ENCODE measurements at regions not wholly inside any gene's neighbourhood (a gene's known extent, or its start where the extent isn't known, plus 50 kb on each side); places are given as distances from the start of the nearest gene placed in this dataset.

- H3K9me3 ChIP-seq, result no peaks in the 10 kb centered on the region
- no peak for ATAC-seq (ENCODE audit: insufficient number of reproducible peaks, low FRiP score, low read depth)
- DNase-seq (ENCODE audit: low spot score), result no peak
- no peaks in the 10 kb centered on the region for H3K36me3 ChIP-seq
- no peaks in the 10 kb centered on the region for H3K4me1 ChIP-seq (ENCODE audit: control insufficient read depth in 1 of 2, low read depth in 2 of 2)
- no peak overlapping the region for H3K27ac ChIP-seq
- no peak for TF ChIP-seq CTCF (IDR thresholded peaks at IDR 0.05)
- no peak overlapping the region for H3K4me3 ChIP-seq
- no peaks in the 10 kb centered on the region for H3K27me3 ChIP-seq (replicated peaks; ENCODE audit: insufficient read depth)
Measured at GRCh38 chr1:72649991-72650390, 367.7 kb upstream of the NEGR1 start.

- H3K4me1 ChIP-seq (ENCODE audit: control insufficient read depth in 1 of 2, low read depth in 2 of 2), result no peaks in the 10 kb centered on the region
- H3K27ac ChIP-seq, result no peak overlapping the region
- H3K36me3 ChIP-seq, result no peaks in the 10 kb centered on the region
- H3K9me3 ChIP-seq, result no peaks in the 10 kb centered on the region
- no peaks in the 10 kb centered on the region for H3K27me3 ChIP-seq (replicated peaks; ENCODE audit: insufficient read depth)
- ATAC-seq (ENCODE audit: insufficient number of reproducible peaks, low FRiP score, low read depth), result no peak
- DNase-seq (ENCODE audit: low spot score), result no peak
- H3K4me3 ChIP-seq, result no peak overlapping the region
- no peak for TF ChIP-seq CTCF (IDR thresholded peaks at IDR 0.05)
Measured at GRCh38 chr1:72649211-72649888, 367.0 kb upstream of the NEGR1 start.

GRCh38 chr1:72648465-72648864, 366.1 kb upstream of the NEGR1 start:
- H3K27me3 ChIP-seq (replicated peaks; ENCODE audit: insufficient read depth), result no peaks in the 10 kb centered on the region
- H3K9me3 ChIP-seq, result no peaks in the 10 kb centered on the region
- H3K4me1 ChIP-seq (ENCODE audit: control insufficient read depth in 1 of 2, low read depth in 2 of 2), result no peaks in the 10 kb centered on the region
- H3K4me3 ChIP-seq, result no peak overlapping the region
- ATAC-seq (ENCODE audit: insufficient number of reproducible peaks, low FRiP score, low read depth) (no peak), DNase-seq (ENCODE audit: low spot score) (no peak)
- H3K27ac ChIP-seq, result no peak overlapping the region
- no peak for TF ChIP-seq CTCF (IDR thresholded peaks at IDR 0.05)
- no peaks in the 10 kb centered on the region for H3K36me3 ChIP-seq

- no peaks in the 10 kb centered on the region for H3K4me1 ChIP-seq (ENCODE audit: control insufficient read depth in 1 of 2, low read depth in 2 of 2)
- no peak for TF ChIP-seq CTCF (IDR thresholded peaks at IDR 0.05)
- no peak overlapping the region for H3K4me3 ChIP-seq
- no peak for DNase-seq (ENCODE audit: low spot score)
- no peaks in the 10 kb centered on the region for H3K27me3 ChIP-seq (replicated peaks; ENCODE audit: insufficient read depth)
- H3K27ac ChIP-seq, result no peak overlapping the region
- H3K9me3 ChIP-seq, result no peaks in the 10 kb centered on the region
- ATAC-seq (ENCODE audit: insufficient number of reproducible peaks, low FRiP score, low read depth), result no peak
- no peaks in the 10 kb centered on the region for H3K36me3 ChIP-seq
Measured at GRCh38 chr1:72643142-72643541, 360.8 kb upstream of the NEGR1 start.

GRCh38 chr1:72637593-72637992, 355.3 kb upstream of the NEGR1 start:
- H3K4me1 ChIP-seq (ENCODE audit: control insufficient read depth in 1 of 2, low read depth in 2 of 2), result no peaks in the 10 kb centered on the region
- H3K9me3 ChIP-seq, result no peaks in the 10 kb centered on the region
- no peak overlapping the region for H3K27ac ChIP-seq
- DNase-seq (ENCODE audit: low spot score) (no peak), ATAC-seq (ENCODE audit: insufficient number of reproducible peaks, low FRiP score, low read depth) (no peak)
- no peak overlapping the region for H3K4me3 ChIP-seq
- no peaks in the 10 kb centered on the region for H3K27me3 ChIP-seq (replicated peaks; ENCODE audit: insufficient read depth)
- no peak for TF ChIP-seq CTCF (IDR thresholded peaks at IDR 0.05)
- no peaks in the 10 kb centered on the region for H3K36me3 ChIP-seq

Measured in thoracic aorta (tissue), 2 donors.